ENCODE measurements at regions not wholly inside any gene's neighbourhood (a gene's known extent, or its start where the extent isn't known, plus 50 kb on each side); places are given as distances from the start of the nearest gene placed in this dataset.
"Not testable (repeated sequence)": the region's sequence is repeated elsewhere in the genome, so short reads cannot be mapped to it uniquely, and the experiment has no call there.

DNA sequence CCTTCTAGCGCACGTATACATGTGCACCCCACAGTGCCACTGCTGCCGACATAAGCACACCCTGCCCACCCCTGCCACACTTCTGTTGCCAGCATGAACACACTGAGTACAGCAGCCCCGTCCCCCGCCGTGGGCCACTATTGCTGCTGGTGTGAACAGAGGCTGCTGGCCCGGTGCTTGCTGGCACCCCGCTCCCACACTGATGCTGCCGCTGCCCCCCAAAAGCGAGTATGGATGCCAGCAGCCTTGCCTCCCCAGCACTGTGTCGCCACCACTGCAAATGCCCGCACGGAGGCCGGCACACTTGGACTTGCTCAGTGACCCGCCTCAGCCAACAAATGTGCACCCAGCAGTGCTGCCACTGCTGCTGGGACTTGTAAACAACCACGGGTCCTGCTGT lies 872.4 kb upstream of the ATXN7L3B start:
- no peaks in the 10 kb centered on the region for H3K4me1 ChIP-seq (ENCODE audit: control insufficient read depth in 1 of 2, extremely low read depth in 1 of 2, insufficient read depth in 2 of 2, low read length in 2 of 2)
- Mint-ChIP-seq H3K9me3 (peaks cover 4 to 19% (median 6%) of the 10 kb centered on the region in 3 donors), H3K27ac (no peak overlapping the region), H3K4me1 (no peaks in the 10 kb centered on the region), H3K4me3 (no peak overlapping the region), H3K27me3 (no peaks in the 10 kb centered on the region), H3K36me3 (no peaks in the 10 kb centered on the region)
- ChIA-PET POLR2A (no interaction called here), CTCF (no interaction called here)
- no peak overlapping the region for H3K27ac ChIP-seq (ENCODE audit: low read length)
- ATAC-seq (replicated peaks in 1 of 4), result no peak
- no peaks in the 10 kb centered on the region for H3K9me3 ChIP-seq
- 84% methylated on average over 16 of the region's 16 CpGs for WGBS (ENCODE audit: insufficient coverage)
- DNase-seq, result no peak
- no peaks in the 10 kb centered on the region for H3K36me3 ChIP-seq (ENCODE audit: control insufficient read depth in 2 of 2, extremely low read depth in 1 of 2, insufficient read depth in 1 of 2, low read length in 1 of 2)
- peaks cover 0 to 5% of the 10 kb centered on the region in 2 experiments for H3K27me3 ChIP-seq (replicated peaks in 1 of 2; ENCODE audit: control insufficient read depth in 2 of 2, extremely low read depth in 1 of 2, insufficient read depth in 2 of 2, low read length in 1 of 2)
- H3K4me3 ChIP-seq (ENCODE audit: control insufficient read depth in 1 of 2, extremely low read depth in 1 of 2, low read length in 1 of 2), result no peak overlapping the region

DNA sequence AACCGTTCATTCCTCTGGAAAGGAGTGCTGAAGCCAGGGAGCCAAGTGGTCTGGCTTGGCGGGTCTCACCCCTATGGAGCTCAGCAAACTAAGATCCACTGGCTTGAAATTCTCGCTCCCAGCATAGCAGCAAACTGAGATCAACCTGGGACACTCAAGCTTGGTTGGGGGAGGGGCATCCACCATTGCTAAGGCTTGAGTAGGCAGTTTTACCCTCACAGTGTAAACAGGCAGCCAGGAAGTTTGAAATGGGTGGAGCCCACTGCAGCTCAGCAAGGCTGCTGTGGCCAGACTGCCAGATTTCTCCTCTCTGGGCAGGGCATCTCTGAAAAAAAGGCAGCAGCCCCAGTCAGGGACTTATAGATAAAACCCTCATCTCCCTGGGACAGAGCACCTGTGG lies 866.1 kb upstream of the ATXN7L3B start:
- H3K27me3 Mint-ChIP-seq; H3K4me3 ChIP-seq (ENCODE audit: control insufficient read depth in 1 of 2, extremely low read depth in 1 of 2, low read length in 1 of 2); H3K4me3 Mint-ChIP-seq; H3K9me3 ChIP-seq; ATAC-seq (replicated peaks in 1 of 4); H3K27ac Mint-ChIP-seq; DNase-seq; H3K27ac ChIP-seq (ENCODE audit: low read length); H3K4me1 Mint-ChIP-seq; CTCF ChIA-PET; H3K4me1 ChIP-seq (ENCODE audit: control insufficient read depth in 1 of 2, extremely low read depth in 1 of 2, insufficient read depth in 2 of 2, low read length in 2 of 2); H3K36me3 ChIP-seq (ENCODE audit: control insufficient read depth in 2 of 2, extremely low read depth in 1 of 2, insufficient read depth in 1 of 2, low read length in 1 of 2); H3K36me3 Mint-ChIP-seq; POLR2A ChIA-PET; H3K27me3 ChIP-seq (replicated peaks in 1 of 2; ENCODE audit: control insufficient read depth in 2 of 2, extremely low read depth in 1 of 2, insufficient read depth in 2 of 2, low read length in 1 of 2): not testable (repeated sequence)
- H3K9me3 Mint-ChIP-seq, result peaks cover 5 to 16% (median 9%) of the 10 kb centered on the region in 3 donors
- WGBS (ENCODE audit: insufficient coverage), result 77% methylated on average over 2 of the region's 3 CpGs

DNA sequence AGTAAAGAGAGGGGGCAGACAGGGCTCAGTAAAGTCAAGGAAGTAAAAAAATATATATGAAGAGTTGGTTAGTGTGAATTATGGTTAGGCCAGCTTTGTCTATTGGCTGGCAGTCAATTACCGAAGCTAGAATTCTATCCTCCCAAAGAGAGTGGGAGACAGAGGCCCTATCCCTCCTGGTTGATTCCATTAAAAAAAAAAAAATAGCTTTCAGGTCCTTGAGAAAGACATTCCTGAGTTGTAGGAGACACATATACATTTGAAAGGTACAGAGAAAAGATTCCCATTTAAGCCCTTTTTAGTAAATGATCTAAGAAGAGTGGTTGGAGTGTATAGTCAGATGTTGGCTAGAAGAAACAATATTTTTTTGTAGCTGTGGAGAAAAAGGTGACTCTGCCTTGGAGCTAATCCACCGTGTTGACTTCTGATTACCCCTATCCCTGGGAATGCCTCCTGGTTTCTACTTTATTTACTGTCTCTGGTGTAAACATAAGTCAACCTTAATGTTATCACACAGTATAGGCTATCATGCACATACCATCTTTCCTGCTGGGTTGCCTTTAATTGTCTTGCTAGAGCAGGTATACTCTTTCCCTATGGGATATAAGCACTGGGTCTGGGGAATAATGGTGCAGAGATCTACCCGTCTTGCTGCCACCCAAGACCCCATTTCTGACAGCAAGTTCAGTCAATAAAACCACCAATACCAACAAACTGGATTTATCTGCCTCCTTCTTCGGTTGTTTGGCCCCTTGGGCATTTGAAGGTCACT lies 859.9 kb upstream of the ATXN7L3B start:
- DNase-seq (no peak), ATAC-seq (replicated peaks in 1 of 4) (no peak)
- Histone ChIP-seq H3K36me3 (ENCODE audit: control insufficient read depth in 2 of 2, extremely low read depth in 1 of 2, insufficient read depth in 1 of 2, low read length in 1 of 2) (no peaks in the 10 kb centered on the region), H3K4me3 (ENCODE audit: control insufficient read depth in 1 of 2, extremely low read depth in 1 of 2, low read length in 1 of 2) (no peak overlapping the region), H3K9me3 (peaks cover 3% of the 10 kb centered on the region), H3K27me3 (replicated peaks in 1 of 2; ENCODE audit: control insufficient read depth in 2 of 2, extremely low read depth in 1 of 2, insufficient read depth in 2 of 2, low read length in 1 of 2) (no peaks in the 10 kb centered on the region), H3K4me1 (ENCODE audit: control insufficient read depth in 1 of 2, extremely low read depth in 1 of 2, insufficient read depth in 2 of 2, low read length in 2 of 2) (no peaks in the 10 kb centered on the region), H3K27ac (ENCODE audit: low read length) (no peak overlapping the region)
- ChIA-PET POLR2A (no interaction called here), CTCF (no interaction called here)
- WGBS (ENCODE audit: insufficient coverage), result no CpG with 5 or more reads among the region's 4 CpGs
- Mint-ChIP-seq H3K9me3 (peaks cover 3 to 12% (median 6%) of the 10 kb centered on the region in 3 donors), H3K27ac (no peak overlapping the region), H3K36me3 (no peaks in the 10 kb centered on the region), H3K4me3 (no peak overlapping the region), H3K27me3 (no peaks in the 10 kb centered on the region), H3K4me1 (no peaks in the 10 kb centered on the region)

DNA sequence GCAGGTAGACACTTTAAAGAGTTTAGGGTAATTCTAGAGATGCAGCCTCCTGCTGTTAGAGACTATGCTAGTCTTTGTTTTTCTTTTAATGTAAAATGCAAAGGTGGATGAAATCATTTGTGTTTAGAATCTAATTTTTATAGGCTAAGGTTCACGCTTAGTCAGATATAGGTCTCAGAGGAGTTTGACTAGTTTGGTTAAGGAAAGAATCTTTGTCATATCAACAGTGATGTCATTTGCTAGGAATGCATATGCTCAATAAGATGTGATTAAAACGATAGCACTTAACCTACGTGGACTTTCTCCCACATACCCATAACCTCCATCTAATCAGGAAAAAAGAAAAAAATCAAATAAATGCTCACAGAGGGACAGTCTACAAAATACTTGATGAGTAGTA lies 859.3 kb upstream of the ATXN7L3B start:
- Mint-ChIP-seq H3K4me1 (no peaks in the 10 kb centered on the region), H3K4me3 (no peak overlapping the region), H3K9me3 (peaks cover 3 to 11% (median 6%) of the 10 kb centered on the region in 3 donors), H3K27ac (no peak overlapping the region), H3K36me3 (no peaks in the 10 kb centered on the region), H3K27me3 (no peaks in the 10 kb centered on the region)
- H3K4me1 ChIP-seq (ENCODE audit: control insufficient read depth in 1 of 2, extremely low read depth in 1 of 2, insufficient read depth in 2 of 2, low read length in 2 of 2), result no peaks in the 10 kb centered on the region
- POLR2A ChIA-PET, result no interaction called here
- DNase-seq (no peak), ATAC-seq (replicated peaks in 1 of 4) (no peak)
- H3K9me3 ChIP-seq, result peaks cover 3% of the 10 kb centered on the region
- H3K27ac ChIP-seq (ENCODE audit: low read length), result no peak overlapping the region
- CTCF ChIA-PET, result no interaction called here
- no peaks in the 10 kb centered on the region for H3K27me3 ChIP-seq (replicated peaks in 1 of 2; ENCODE audit: control insufficient read depth in 2 of 2, extremely low read depth in 1 of 2, insufficient read depth in 2 of 2, low read length in 1 of 2)
- no CpG with 5 or more reads among the region's 3 CpGs for WGBS (ENCODE audit: insufficient coverage)
- no peak overlapping the region for H3K4me3 ChIP-seq (ENCODE audit: control insufficient read depth in 1 of 2, extremely low read depth in 1 of 2, low read length in 1 of 2)
- no peaks in the 10 kb centered on the region for H3K36me3 ChIP-seq (ENCODE audit: control insufficient read depth in 2 of 2, extremely low read depth in 1 of 2, insufficient read depth in 1 of 2, low read length in 1 of 2)

DNA sequence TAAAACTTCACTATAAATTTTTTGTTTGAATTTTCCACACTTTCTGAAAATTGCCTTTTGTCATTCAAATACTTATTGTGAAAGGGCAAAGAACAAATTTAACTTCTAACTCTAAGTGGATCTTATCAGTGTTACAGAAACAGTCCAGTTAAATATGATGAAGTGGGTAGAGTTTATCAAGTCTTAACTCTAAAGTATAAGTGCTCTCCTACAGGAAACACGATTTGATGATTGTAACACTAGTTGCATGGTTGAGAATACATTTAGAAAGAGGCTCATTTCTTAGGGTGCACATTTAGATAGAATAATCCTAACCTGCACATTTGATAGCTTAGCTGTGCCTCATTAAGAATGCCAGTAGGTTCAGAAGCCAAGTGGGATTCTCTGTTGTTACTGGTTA lies 838.3 kb upstream of the ATXN7L3B start:
- no CpG with 5 or more reads among the region's 1 CpG for WGBS (ENCODE audit: insufficient coverage)

DNA sequence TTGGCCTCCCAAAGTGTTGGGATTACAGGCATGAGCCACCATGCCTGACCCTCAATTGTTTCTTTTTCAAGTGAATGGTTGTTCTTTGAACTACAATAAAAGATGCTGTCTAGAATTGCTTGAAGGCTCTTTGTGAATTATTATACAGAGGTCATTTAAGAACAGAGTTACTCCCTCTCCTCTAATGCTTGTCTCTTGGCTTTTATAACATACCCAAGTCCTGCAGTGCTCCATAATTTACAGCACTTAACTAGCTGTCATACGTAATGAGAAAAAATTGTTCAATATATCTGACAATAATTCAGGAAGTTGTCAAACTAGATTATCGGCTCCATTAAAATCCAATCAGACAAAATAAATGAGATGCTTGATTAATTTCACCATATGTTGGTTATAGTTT lies 823.0 kb upstream of the ATXN7L3B start:
- no peaks in the 10 kb centered on the region for H3K27me3 ChIP-seq (replicated peaks in 1 of 2; ENCODE audit: control insufficient read depth in 2 of 2, extremely low read depth in 1 of 2, insufficient read depth in 2 of 2, low read length in 1 of 2)
- no CpG with 5 or more reads among the region's 2 CpGs for WGBS (ENCODE audit: insufficient coverage)

More for the DNA sequence above, 838.3 kb upstream of the ATXN7L3B start:
- no peaks in the 10 kb centered on the region for H3K36me3 ChIP-seq (ENCODE audit: control insufficient read depth in 2 of 2, extremely low read depth in 1 of 2, insufficient read depth in 1 of 2, low read length in 1 of 2)
- ChIA-PET CTCF (no interaction called here), POLR2A (no interaction called here)
- DNase-seq (no peak), ATAC-seq (replicated peaks in 1 of 4) (no peak)
- no peaks in the 10 kb centered on the region for H3K9me3 ChIP-seq
- no peaks in the 10 kb centered on the region for H3K27me3 ChIP-seq (replicated peaks in 1 of 2; ENCODE audit: control insufficient read depth in 2 of 2, extremely low read depth in 1 of 2, insufficient read depth in 2 of 2, low read length in 1 of 2)
- H3K4me3 Mint-ChIP-seq, result no peak overlapping the region
- no peaks in the 10 kb centered on the region for H3K4me1 ChIP-seq (ENCODE audit: control insufficient read depth in 1 of 2, extremely low read depth in 1 of 2, insufficient read depth in 2 of 2, low read length in 2 of 2)
- H3K4me3 ChIP-seq (ENCODE audit: control insufficient read depth in 1 of 2, extremely low read depth in 1 of 2, low read length in 1 of 2), result no peak overlapping the region
- no peaks in the 10 kb centered on the region for H3K27me3 Mint-ChIP-seq
- H3K36me3 Mint-ChIP-seq, result no peaks in the 10 kb centered on the region
- peaks cover 6 to 12% (median 9%) of the 10 kb centered on the region in 3 donors for H3K9me3 Mint-ChIP-seq
- no peak overlapping the region for H3K27ac Mint-ChIP-seq
- H3K4me1 Mint-ChIP-seq, result no peaks in the 10 kb centered on the region
- H3K27ac ChIP-seq (ENCODE audit: low read length), result no peak overlapping the region

DNA sequence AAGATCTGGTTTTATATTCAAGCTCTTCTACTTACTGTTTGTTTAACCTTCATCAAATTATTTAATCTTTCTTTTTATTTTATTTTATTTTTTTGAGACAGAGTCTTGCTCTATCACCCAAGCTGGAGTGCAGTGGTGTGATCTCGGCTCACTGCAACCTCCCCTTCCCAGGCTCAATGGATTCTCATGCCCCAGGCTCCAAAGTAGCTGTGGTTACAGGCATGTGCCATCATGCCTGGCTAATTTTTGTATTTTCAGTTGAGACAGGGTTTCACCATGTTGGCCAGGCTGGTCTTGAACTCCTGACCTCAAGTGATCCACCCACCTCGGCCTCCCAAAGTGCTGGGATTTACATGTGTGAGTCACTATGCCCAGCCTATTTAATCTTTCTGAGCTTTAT lies 821.5 kb upstream of the ATXN7L3B start:
- H3K9me3 ChIP-seq; H3K9me3 Mint-ChIP-seq; ATAC-seq (replicated peaks in 1 of 4); POLR2A ChIA-PET; H3K27me3 ChIP-seq (replicated peaks in 1 of 2; ENCODE audit: control insufficient read depth in 2 of 2, extremely low read depth in 1 of 2, insufficient read depth in 2 of 2, low read length in 1 of 2); H3K4me1 Mint-ChIP-seq; H3K27ac ChIP-seq (ENCODE audit: low read length); H3K4me1 ChIP-seq (ENCODE audit: control insufficient read depth in 1 of 2, extremely low read depth in 1 of 2, insufficient read depth in 2 of 2, low read length in 2 of 2); H3K4me3 Mint-ChIP-seq; H3K4me3 ChIP-seq (ENCODE audit: control insufficient read depth in 1 of 2, extremely low read depth in 1 of 2, low read length in 1 of 2); H3K27ac Mint-ChIP-seq; H3K36me3 Mint-ChIP-seq; H3K36me3 ChIP-seq (ENCODE audit: control insufficient read depth in 2 of 2, extremely low read depth in 1 of 2, insufficient read depth in 1 of 2, low read length in 1 of 2); H3K27me3 Mint-ChIP-seq; DNase-seq: not testable (repeated sequence)
- CTCF ChIA-PET, result interaction anchor here in 1 of 2 donors (0.7 kb wide), 1 partner anchor 10 kb away, joined by 9 read pairs; no protein-coding TSS in a partner anchor
- WGBS (ENCODE audit: insufficient coverage), result no CpG with 5 or more reads among the region's 2 CpGs

More for the DNA sequence above, 823.0 kb upstream of the ATXN7L3B start:
- POLR2A ChIA-PET, result no interaction called here
- Mint-ChIP-seq H3K9me3 (peaks cover 0 to 4% (median 0%) of the 10 kb centered on the region in 3 donors), H3K27me3 (no peaks in the 10 kb centered on the region), H3K27ac (no peak overlapping the region), H3K36me3 (no peaks in the 10 kb centered on the region), H3K4me1 (no peaks in the 10 kb centered on the region), H3K4me3 (no peak overlapping the region)
- ATAC-seq (replicated peaks in 1 of 4), result no peak
- no peak for DNase-seq
- no peaks in the 10 kb centered on the region for H3K36me3 ChIP-seq (ENCODE audit: control insufficient read depth in 2 of 2, extremely low read depth in 1 of 2, insufficient read depth in 1 of 2, low read length in 1 of 2)
- H3K4me1 ChIP-seq (ENCODE audit: control insufficient read depth in 1 of 2, extremely low read depth in 1 of 2, insufficient read depth in 2 of 2, low read length in 2 of 2), result no peaks in the 10 kb centered on the region
- H3K9me3 ChIP-seq, result no peaks in the 10 kb centered on the region
- no peak overlapping the region for H3K4me3 ChIP-seq (ENCODE audit: control insufficient read depth in 1 of 2, extremely low read depth in 1 of 2, low read length in 1 of 2)
- H3K27ac ChIP-seq (ENCODE audit: low read length), result no peak overlapping the region
- CTCF ChIA-PET, result no interaction called here

All from T-cell (primary cell).